ENCODE measurements at regions not wholly inside any gene's neighbourhood (a gene's known extent, or its start where the extent isn't known, plus 50 kb on each side); places are given as distances from the start of the nearest gene placed in this dataset.

GRCh38 chr11:45596571-45596970 lies 68.9 kb downstream of the CHST1 start:
- H3K4me3 ChIP-seq: no peak overlapping the region
- Mint-ChIP-seq H3K27ac (no peak overlapping the region), H3K9me3 (no peaks in the 10 kb centered on the region), H3K4me1 (no peaks in the 10 kb centered on the region), H3K4me3 (no peak overlapping the region), H3K36me3 (ENCODE audit: low read depth) (no peaks in the 10 kb centered on the region), H3K27me3 (ENCODE audit: insufficient read depth, low read depth, poor library complexity) (peaks cover 2% of the 10 kb centered on the region)
- H3K79me2 ChIP-seq (replicated peaks; ENCODE audit: insufficient read depth): no peaks in the 10 kb centered on the region
- H3K27me3 ChIP-seq (ENCODE audit: insufficient read depth): no peaks in the 10 kb centered on the region
- ATAC-seq: no peak
- H2AFZ ChIP-seq: no peak overlapping the region
- DNase-seq (ENCODE audit: low spot score): no peak
- H4K20me1 ChIP-seq (replicated peaks; ENCODE audit: insufficient read depth): no peaks in the 10 kb centered on the region
- H3K36me3 ChIP-seq (ENCODE audit: insufficient read depth): no peaks in the 10 kb centered on the region
- no peaks in the 10 kb centered on the region for H3F3A ChIP-seq (replicated peaks; ENCODE audit: low read depth)
- no peak overlapping the region for H3K4me2 ChIP-seq
- H3K4me1 ChIP-seq (ENCODE audit: insufficient read depth): no peaks in the 10 kb centered on the region
- H3K27ac ChIP-seq (ENCODE audit: low read depth): no peak overlapping the region
- peaks cover 9% of the 10 kb centered on the region; the same call in 1 of the 2 replicates for H3K9me2 ChIP-seq (ENCODE audit: insufficient read depth)
- no peak for TF ChIP-seq ZNF462 (CRISPR knock-in tag; IDR thresholded peaks at IDR 0.05)
- TF ChIP-seq ETS1 (IDR thresholded peaks at IDR 0.05): no peak
- TF ChIP-seq EZH2 (IDR thresholded peaks at IDR 0.05; ENCODE audit: low read depth, unreplicated experiment): no peak
- no peak for TF ChIP-seq REST (IDR thresholded peaks at IDR 0.05; ENCODE audit: unreplicated experiment)
- no peak for TF ChIP-seq POLR2AphosphoS5 (IDR thresholded peaks at IDR 0.05; ENCODE audit: low read depth)
- no peak for TF ChIP-seq STAT1 (IDR thresholded peaks at IDR 0.05; ENCODE audit: unreplicated experiment)
- no peak for TF ChIP-seq CREB1 (CRISPR knock-in tag; IDR thresholded peaks at IDR 0.05; ENCODE audit: low read depth)
- TF ChIP-seq EZH2phosphoT487 (IDR thresholded peaks at IDR 0.05; ENCODE audit: unreplicated experiment): no peak
- no peak for TF ChIP-seq ZNF331 (CRISPR knock-in tag; IDR thresholded peaks at IDR 0.05; ENCODE audit: low read depth)
- no peak for TF ChIP-seq ZNF114 (CRISPR knock-in tag; IDR thresholded peaks at IDR 0.05)
- TF ChIP-seq NANOG (IDR thresholded peaks at IDR 0.05; ENCODE audit: borderline replicate concordance): no peak
- TF ChIP-seq JUNB (IDR thresholded peaks at IDR 0.05; ENCODE audit: unreplicated experiment): no peak
- TF ChIP-seq CTCF (conservative IDR thresholded peaks at IDR 0.05; ENCODE audit: low read depth in 2 of 2): no peak

Measured in GM23338 (cell line).